ENCODE measurements at regions not wholly inside any gene's neighbourhood (a gene's known extent, or its start where the extent isn't known, plus 50 kb on each side); places are given as distances from the start of the nearest gene placed in this dataset.

DNA sequence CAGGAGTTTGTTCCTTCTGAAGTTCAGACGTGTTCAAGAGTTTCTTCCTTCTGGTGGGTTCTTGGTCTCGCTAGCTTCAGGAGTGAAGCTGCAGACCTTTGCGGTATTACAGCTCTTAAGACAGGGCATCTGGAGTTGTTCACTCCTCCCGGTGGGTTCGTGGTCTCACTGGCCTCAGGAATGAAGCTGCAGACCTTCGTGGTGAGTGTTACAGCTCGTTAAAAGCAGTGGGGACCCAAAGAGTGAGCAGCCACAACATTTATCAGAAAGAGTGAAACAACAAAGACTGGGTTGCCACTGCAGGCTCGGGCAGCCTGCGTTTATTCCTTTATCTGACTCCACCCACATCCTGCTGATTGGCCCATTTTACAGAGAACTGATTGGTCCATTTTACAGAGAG, 373.1 kb downstream of the ETS1 start:
- DNase-seq, result no peak

DNA sequence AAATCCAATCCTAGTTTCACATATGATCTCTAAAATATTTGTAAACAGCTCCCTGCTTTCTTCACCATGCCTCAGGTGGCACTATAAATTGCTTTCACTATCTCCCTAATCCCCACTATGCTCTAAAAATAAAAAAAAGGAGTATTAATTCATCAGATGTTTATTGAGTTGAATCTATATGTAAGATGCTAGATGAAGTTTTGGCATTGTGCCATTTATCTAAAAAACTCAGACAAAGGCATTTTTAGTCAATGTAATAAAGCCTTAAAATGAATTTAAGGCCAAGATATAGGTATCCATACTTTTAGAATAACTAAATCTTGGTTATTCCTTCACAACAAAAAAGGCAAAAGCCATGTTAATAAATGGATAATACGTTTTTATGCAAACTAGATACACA, 373.9 kb downstream of the ETS1 start:
- no peak for DNase-seq

DNA sequence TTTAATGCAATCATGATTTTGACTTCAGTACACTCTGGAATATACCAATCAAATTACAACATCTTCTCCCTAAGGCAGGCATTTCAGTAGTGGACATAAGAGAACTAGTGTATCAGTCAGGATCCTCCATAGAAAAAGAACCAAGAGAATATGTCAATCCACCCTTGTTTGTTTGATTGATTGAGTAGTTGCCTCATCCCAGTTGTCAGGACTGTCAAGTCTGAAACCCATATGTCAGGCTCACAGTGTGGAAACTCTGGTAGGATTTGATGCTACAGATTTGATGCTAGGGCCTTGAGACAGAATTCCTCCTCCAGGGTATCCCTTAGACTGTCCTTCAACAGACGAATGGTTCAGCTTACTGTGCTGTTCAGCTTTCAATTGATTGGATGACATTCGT, 375.0 kb downstream of the ETS1 start:
- no peak for DNase-seq

DNA sequence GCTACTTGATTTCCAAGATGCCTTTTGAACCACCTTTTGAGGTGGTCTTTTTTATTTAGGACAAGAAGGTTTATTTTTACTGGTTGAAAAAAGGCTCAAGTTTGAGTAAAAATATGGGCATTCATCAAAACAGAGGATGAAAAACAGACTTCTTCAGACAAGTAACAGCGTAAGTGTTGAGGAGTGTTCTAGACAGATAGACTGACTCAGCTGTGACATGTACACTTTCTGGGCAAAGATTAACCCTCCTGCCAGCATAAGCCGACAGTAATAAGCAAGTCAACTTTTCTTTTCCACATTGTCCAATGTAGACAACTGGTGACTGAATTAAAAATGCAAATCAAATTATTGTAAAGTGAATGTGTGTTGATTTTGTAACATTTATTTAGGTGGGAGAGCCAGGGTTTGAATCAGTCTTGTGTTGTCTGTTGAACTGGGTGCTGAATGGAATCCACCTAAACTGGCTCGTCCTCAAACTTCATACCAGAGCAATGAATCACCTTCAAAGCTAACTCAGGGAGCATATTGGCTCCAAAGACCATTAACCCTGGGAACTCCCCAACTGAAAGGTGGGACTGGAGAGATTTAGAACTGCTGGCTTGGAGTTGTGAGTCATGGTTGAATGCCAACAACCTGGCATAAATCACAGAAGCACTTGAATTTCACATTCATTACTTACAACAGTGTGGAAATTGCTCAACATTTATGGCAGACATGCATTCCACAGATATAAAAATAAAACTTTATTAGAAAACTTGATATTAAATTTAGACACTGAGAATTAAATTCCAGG, 377.0 kb downstream of the ETS1 start:
- no peak for DNase-seq

DNA sequence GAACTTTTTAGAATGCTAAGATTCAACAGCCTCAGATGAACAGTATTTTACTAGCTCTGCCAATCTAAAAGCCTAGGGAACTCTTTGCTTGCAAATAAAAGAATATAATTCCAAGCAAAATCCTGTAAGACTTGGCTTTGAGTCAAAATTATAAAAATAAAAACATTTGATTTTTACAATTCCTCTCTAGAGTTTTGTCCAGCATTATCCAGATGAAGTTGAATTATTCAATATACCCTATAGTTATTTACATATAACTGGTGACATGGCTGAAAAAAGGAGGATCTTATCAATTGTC, 378.3 kb downstream of the ETS1 start:
- DNase-seq, result no peak

DNA sequence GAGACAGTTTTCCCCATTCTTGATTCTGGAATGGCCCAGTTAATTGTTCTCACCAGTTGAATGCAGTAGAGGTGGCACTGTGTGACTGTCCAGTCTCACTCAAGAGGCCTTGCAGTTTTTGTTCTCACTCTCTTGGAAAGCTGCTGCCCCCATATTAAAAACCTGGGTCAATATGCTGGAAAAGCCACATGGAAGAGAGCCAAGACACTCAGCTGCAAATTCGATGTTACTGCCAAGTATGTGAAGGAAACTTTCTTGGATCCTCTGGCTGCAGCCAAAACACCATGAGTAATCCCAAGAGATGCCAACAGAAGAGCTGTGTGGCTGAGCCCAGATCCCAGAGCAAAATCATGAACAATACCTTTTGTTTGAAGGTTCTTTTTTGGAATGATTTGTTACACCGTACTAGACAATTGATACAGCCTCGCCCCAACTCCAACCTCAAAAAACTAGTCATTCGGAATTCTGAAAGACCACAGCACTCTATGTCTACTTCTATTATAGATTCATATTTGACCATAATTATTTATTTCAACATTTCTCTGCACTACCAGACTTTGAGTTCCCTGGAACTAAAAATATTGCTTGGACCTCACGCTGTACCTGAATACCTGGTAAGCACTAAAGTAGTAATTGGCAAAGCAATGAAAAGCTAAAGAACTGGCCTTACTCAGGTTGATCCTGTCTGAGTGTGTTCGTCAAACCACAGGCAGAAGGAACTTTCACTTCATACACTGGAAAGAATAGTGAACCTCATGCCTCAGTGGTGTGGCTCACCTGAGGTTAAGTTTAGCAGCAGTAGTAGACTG, 378.8 kb downstream of the ETS1 start:
- DNase-seq, result no peak

DNA sequence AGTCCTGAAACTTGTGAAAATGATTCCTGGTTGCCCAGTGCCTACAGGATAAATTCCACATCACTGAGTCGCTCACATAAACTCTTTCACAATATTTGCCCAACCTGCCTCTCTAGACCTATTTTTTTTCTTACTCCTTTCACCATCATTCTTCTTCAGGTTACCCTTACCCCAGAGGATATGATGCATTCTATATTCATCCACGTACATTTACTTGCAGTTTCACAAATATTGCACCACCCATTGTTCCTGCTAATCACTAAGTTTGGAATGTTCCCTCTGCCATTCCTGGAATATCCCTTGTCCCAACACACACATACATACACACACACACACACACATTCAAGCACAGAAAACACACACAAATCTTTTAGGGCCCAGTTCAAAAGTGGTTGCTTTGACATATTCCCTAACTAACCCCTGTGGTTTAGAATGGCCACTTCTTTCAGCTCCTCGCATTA, 379.5 kb downstream of the ETS1 start:
- no peak for DNase-seq

DNA sequence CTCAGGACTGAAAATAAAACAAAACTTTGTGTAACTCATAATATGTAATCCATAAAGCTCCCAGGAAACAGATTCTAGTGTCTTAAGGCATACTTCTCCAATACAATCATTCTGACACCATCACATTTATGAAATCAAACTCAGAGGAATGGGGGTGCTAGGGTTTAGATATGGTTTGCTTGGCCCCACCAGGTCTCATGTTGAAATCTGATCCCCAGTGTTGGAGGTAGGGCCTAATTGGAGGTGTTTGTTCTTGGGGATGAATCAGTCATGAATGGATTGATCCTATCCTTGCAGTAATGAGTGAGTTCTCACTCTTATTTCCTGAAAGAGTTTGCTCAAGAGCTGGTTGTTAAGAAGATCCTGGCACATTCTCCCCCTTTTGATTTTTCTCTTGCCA, 380.9 kb downstream of the ETS1 start:
- no peak for DNase-seq

DNA sequence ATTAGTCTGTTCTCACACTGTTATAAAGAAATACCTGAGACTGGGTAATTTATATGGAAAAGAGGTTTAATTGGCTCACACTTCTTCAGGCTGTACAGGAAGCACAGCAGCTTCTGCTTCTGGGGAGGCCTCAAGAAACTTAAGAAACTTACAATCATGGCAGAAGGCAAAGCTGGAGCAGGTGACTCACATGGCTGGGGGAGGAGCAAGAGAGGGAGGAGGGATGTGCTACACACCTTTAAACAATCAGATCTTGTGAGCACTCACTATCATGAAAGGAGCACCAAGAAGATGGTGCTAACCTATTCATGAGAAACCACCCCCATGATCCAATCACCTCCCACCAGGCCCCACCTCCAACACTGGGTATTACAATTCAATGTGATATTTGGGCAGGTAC, 381.6 kb downstream of the ETS1 start:
- DNase-seq, result no peak

DNA sequence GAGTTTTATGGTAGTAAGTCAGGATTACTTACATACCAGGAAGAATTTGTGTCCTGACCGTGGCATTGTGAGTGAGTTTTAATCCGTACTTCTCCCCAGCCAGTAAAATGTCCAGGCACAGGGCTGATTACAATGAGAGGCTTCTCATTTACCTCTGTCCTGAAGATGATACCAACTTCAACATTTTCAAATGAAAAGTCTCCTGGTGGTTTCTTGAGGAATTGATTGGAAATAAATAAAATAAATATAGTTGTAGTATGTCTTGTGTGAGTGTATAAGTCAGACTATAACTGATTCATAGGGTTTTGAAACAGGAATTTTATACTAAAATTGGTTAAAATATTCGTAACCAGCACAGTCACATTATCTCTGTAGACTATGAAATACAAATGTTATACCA, 382.5 kb downstream of the ETS1 start:
- no peak for DNase-seq

DNA sequence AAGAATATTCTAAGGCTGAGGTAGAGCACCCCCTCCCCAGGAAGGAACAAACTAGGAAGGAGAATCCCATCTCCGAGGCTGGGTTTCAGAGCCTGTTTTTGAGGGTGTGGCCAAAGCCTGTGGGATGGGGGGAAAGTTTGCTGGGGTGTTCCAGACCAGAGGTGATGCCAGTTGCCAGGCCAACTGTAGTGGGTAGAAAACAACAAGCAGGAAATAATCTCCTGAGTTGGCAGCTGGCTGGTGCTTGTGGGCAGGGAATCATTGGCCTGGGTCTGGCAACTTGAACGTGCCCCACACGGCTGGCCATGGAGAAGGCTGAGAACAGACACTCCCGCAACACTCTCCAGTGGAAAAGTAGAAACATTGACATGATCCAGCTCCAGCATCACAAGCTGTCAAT, 385.6 kb downstream of the ETS1 start:
- no peak for DNase-seq

DNA sequence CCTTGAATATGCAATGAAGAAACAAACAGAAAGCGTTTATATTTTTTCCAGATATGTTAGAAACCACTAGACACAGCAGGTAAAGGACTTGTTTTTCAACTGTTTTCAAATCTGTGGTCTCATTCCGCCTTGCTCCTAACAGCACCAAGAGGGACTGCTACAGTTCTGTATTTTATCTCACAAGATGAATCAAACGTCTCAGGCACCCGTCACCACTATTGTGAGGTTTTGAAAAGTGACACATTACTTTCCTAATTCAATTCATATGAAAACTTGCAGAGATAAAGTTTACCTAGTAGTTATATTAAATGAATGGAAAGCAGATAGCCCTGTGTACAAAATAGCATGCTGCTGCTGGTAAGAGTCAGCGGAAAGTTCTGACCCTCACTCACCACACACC, 386.3 kb downstream of the ETS1 start:
- DNase-seq, result no peak

DNA sequence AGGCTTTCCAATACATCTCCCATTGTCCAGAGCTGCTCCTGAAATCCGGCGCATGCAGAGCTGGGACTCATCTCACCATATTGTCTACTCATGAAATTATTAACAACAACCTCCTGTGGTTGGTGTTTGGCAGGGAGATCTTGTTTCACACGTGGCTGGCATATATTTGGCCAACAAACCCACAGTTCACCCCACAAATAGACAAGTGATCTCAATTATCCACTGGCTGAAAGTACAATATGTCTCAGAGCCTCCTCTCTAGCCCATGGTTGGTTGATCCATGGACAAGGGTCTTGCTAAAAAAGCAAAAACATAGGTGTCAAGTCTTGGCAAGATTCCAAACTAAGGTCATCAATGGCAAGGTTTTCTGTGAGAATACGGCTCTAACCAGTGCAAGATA, 386.9 kb downstream of the ETS1 start:
- no peak for DNase-seq

DNA sequence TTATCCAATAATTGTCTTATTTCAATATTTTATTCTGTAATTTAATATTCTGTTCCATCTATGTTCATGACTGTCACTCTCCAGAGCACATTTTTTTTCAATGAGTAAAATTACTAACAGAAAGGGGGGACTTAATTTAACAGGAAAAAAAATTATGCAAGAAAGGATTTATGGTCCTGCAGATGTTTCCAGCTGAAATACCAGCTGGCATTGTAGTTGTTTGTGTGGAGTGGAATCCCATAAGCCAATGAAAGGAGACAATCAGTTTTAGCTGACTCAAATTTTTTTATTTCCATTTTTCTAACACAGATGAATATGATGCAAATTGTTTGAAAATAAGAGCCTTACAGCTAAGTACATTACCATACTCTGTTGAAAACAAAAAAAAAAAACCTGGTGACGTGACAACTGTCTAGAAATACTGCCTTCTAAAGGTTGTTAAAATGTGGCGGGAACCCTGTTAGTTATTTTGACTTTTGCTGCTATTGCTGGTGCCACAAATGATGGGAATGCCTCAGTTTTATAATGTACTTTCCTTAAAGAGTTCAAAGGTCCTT, 389.1 kb downstream of the ETS1 start:
- no peak for DNase-seq

DNA sequence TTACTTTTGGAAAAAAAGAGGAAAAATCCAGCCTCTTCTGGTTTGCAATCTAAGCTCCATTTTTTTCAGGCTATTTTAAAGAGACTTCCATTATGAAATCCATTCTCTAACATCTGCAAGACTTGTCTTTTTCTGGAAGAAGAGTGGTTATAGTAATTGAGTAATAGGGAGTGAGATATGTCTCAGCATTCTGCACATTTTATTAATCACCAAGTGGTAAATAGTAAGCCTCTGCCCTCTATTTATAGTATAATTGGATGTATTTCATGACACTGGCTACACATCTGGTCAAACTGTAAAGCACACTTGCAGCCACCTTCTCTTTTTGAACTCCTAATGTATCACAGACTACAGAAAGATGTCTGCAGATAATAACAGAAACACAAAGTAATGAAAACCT, 391.1 kb downstream of the ETS1 start:
- DNase-seq, result no peak

DNA sequence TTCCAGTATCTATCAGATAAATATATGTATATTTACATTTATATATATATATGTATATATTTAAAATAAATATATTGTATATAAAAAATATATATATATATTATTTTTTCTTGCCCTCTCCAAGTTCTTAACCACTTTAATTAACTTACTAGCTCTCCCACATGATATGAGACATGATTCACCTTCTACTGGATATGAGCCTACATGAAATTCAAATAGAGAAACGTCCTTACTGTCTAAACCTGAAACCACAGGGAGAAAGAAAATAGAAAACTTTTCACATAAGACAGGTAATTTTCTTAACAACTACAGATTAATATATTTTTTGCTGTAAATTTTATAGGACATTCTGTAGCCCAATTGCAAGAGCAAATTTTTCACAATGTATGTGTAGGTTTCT, 391.6 kb downstream of the ETS1 start:
- no peak for DNase-seq

DNA sequence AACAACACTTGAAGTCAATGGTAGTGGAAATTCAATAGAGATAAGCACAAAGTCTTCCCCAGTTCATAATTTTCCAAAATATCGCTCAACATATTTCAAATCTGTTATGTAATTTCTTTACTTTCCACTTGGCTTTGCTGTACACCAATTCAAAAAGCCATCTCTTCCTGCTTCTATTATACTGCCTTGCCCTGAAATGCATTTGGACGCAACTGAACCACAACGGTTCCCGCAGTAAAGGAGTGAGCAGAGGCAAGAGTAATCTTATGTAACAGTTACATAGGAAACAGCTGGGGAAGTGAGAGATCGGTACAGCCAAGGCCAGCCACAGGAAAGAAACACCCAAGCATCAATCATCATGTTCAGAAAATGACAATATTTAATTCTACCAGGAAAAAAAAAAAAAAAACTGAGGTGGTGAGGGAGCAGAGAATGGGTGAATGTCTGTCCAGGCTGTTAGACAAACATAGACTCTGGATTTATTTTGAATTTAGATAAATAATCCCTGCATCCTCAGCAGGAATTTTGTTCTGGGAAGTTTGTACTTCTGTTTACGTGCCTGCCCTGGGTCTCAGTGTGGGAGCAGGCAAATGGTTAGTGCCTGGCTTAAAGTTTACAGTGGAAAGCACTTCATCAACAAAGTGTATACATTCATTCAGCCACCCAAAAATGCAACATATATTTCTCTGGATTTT, 392.2 kb downstream of the ETS1 start:
- DNase-seq, result peak; percentile 31

DNA sequence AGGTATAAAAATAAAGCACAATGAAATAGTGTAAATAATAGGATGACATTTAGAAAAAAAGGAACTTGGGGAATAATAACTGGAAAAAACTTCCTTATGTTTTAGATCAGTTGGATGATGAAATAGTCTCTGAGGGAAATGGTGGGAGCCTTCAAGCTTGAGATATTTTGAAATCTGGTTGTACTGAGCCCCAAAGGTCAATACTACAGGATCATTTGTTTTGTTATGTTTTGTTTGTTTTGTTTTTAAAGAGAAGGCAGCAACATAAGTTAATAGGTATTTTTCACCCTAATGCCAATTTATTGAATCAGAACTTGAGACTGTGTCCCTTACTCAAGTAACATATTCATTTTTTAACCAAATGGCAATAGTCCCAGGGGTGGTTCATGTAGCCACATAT, 393.1 kb downstream of the ETS1 start:
- no peak for DNase-seq

DNA sequence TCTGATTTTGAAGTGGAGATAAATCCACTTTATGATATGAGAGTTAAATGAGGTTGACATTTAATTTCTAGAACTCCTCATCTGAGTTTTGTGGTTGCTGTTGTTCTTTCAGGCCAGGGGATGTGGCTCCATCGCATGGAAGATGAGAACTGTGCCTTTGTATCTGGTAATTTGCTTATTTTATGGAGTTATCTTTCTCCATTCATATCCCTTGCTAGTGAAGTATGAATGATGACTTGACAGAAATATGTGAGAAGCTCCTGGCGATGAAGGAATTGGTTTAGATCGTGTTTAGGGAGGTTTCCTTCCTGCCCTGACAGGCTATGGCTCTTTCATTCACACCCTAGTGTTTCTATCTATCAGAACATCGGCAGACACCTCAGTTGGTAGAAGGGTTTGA, 393.7 kb downstream of the ETS1 start:
- DNase-seq, result no peak

DNA sequence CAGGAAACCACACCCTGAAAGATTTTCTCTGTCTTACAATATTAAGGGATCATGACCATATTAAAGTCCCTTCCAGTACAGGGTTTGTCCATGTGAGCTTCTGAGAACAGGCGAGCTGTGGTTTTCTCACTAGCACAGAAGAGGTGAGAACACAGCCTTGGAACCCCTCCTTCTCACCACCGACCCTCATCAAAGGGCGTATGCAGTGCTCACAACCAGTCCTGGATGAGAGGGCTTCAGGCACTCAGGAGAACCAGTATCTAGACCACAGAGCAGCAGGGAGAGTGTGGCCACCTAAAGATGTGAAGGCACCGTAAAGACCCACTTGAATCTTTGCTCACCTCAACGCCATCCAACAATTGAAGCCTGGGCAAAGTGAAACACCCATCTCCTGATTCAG, 397.0 kb downstream of the ETS1 start:
- no peak for DNase-seq

DNA sequence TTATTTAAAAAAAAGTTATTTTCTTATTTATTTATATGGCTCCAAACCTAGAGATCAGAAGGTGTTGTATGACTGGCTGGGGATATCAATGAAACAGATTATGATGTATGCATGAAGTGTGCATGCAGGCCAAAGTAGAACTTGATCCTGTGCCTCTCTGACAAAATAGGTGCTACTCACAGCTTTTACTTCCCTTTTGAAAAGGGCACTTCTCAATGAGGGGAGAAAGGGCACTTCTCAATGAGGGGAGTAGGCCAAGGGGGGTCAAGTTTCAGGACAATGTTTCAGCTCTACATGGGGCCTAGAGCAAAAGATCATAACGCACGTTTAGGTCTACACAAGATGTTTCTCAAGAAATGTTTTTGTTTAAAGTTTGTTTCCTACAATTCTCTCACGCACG, 397.5 kb downstream of the ETS1 start:
- DNase-seq, result no peak

DNA sequence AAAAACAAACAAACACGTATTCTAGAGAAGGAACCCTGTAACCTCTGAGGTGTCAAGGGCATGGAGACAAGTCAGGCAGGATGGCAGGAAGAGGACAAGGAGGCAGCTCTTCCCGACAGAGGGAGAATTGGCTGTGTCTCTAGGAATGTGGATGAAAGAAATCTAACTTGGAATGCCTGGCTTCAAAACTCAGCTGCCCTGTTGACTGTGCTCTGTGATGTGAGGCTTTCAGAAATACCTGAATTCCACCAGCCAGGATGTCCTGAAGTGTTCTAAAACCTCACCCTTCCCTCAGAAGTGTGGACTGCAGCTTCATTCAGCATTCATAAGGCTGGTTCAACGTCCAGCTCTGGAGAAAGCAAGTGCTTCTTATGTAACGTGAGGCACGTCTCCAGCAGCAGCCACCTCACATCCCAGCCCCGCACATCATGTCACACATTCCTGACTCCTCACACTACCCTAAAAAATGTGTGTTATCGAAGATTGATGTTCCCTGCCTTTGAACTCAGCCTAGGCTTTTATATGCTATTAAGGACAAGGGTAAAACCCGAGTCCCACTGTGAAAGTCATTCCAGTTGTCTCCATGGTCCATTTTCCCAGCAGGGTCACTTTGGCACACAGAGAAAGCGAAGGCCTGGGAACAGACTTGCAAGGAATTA, 398.9 kb downstream of the ETS1 start:
- no peak for DNase-seq

DNA sequence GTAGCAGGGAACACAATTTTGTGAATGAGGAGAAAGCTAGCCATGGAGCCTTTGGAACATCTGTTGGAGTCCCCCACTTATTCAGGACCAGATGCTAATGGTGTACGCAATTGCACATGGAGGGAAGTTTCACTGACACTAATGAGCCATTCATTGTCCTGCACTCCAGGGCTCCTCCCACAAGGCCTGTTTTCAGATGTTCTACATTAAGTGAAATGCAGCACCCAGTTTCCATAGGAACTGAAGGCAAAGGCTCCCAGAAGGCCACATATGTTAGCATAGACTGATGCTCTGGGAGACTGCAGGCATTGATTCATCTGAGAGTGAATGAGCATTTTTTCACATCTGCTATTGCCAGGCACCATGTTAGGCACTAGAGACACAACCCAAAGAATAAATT, 399.5 kb downstream of the ETS1 start:
- no peak for DNase-seq
